Mucosa of rectum (tissue), 2 donors: ENCODE measurements at regions not wholly inside any gene's neighbourhood (a gene's known extent, or its start where the extent isn't known, plus 50 kb on each side); places are given as distances from the start of the nearest gene placed in this dataset.

Experiments
- H3K27ac ChIP-seq, 2 donors: one replicate each; pipeline ENCODE4 v1.7.0; 2013; ENCODE audit warnings: inconsistent platforms in 2 of 2, low read depth in 2 of 2, low read length in 2 of 2
- H3K27me3 ChIP-seq, 2 donors: one replicate each; pipeline ENCODE4 v1.7.0; 2013; ENCODE audit warnings: low read length in 2 of 2; ENCODE audit not compliant: control insufficient read depth in 2 of 2, insufficient read depth in 2 of 2
- H3K36me3 ChIP-seq, 2 donors: one replicate each; pipeline ENCODE4 v1.7.0; 2013; ENCODE audit warnings: low read length in 2 of 2; ENCODE audit not compliant: control insufficient read depth in 2 of 2, insufficient read depth in 2 of 2
- H3K4me1 ChIP-seq, 2 donors: one replicate each; pipeline ENCODE4 v1.7.0; 2013; ENCODE audit warnings: low read length in 2 of 2, mild to moderate bottlenecking in 1 of 2; ENCODE audit not compliant: control insufficient read depth in 2 of 2, insufficient read depth in 2 of 2
- H3K4me3 ChIP-seq, 2 donors: one replicate each; pipeline ENCODE4 v1.7.0; 2013; ENCODE audit warnings: low read length in 2 of 2
- H3K9ac ChIP-seq, 2 donors: one replicate each; pipeline ENCODE4 v1.7.0; 2013; ENCODE audit warnings: low read length in 2 of 2, low read depth in 1 of 2, mild to moderate bottlenecking in 1 of 2
- H3K9me3 ChIP-seq, 2 donors: one replicate each; pipeline ENCODE4 v1.7.0; 2013; ENCODE audit warnings: low read length in 2 of 2; ENCODE audit not compliant: control insufficient read depth in 2 of 2
- donor health status: healthy.
- donor health status: Normal muscosa, but diverticular disease.

- H3K36me3 ChIP-seq, result no peaks in the 10 kb centered on the region
- H3K4me3 ChIP-seq, result no peak overlapping the region
- H3K4me1 ChIP-seq, result no peaks in the 10 kb centered on the region
- no peak overlapping the region for H3K27ac ChIP-seq
- H3K9ac ChIP-seq, result no peak overlapping the region
- no peaks in the 10 kb centered on the region for H3K27me3 ChIP-seq
- H3K9me3 ChIP-seq, result no peaks in the 10 kb centered on the region
Measured at GRCh38 chr14:61876362-61877034, 114.3 kb downstream of the SNAPC1 start.

GRCh38 chr14:61877035-61877390, 114.8 kb downstream of the SNAPC1 start:
- no peaks in the 10 kb centered on the region for H3K36me3 ChIP-seq
- H3K9me3 ChIP-seq, result no peaks in the 10 kb centered on the region
- H3K4me3 ChIP-seq, result no peak overlapping the region
- H3K9ac ChIP-seq, result no peak overlapping the region
- H3K4me1 ChIP-seq, result no peaks in the 10 kb centered on the region
- H3K27ac ChIP-seq, result no peak overlapping the region
- no peaks in the 10 kb centered on the region for H3K27me3 ChIP-seq

- Histone ChIP-seq H3K27me3 (no peaks in the 10 kb centered on the region), H3K36me3 (no peaks in the 10 kb centered on the region), H3K27ac (no peak overlapping the region), H3K9ac (no peak overlapping the region), H3K9me3 (no peaks in the 10 kb centered on the region), H3K4me3 (no peak overlapping the region), H3K4me1 (no peaks in the 10 kb centered on the region)
Measured at GRCh38 chr14:61877768-61878167, 115.5 kb downstream of the SNAPC1 start.

GRCh38 chr14:61878931-61879330, 116.7 kb downstream of the SNAPC1 start:
- Histone ChIP-seq H3K4me1 (no peaks in the 10 kb centered on the region), H3K27ac (no peak overlapping the region)

GRCh38 chr14:61881046-61881445, 118.8 kb downstream of the SNAPC1 start:
- no peaks in the 10 kb centered on the region for H3K9me3 ChIP-seq
- H3K9ac ChIP-seq, result no peak overlapping the region
- no peak overlapping the region for H3K27ac ChIP-seq
- H3K27me3 ChIP-seq, result no peaks in the 10 kb centered on the region
- H3K4me1 ChIP-seq, result no peaks in the 10 kb centered on the region
- H3K4me3 ChIP-seq, result no peak overlapping the region
- H3K36me3 ChIP-seq, result no peaks in the 10 kb centered on the region

More at GRCh38 chr14:61878931-61879330, 116.7 kb downstream of the SNAPC1 start:
- Histone ChIP-seq H3K27me3 (no peaks in the 10 kb centered on the region), H3K36me3 (no peaks in the 10 kb centered on the region), H3K4me3 (no peak overlapping the region), H3K9me3 (no peaks in the 10 kb centered on the region), H3K9ac (no peak overlapping the region)

- Histone ChIP-seq H3K9ac (no peak overlapping the region), H3K9me3 (no peaks in the 10 kb centered on the region), H3K36me3 (no peaks in the 10 kb centered on the region), H3K4me3 (no peak overlapping the region), H3K4me1 (no peaks in the 10 kb centered on the region), H3K27me3 (no peaks in the 10 kb centered on the region), H3K27ac (no peak overlapping the region)
Measured at GRCh38 chr14:61884711-61885110, 122.5 kb downstream of the SNAPC1 start.

- H3K9ac ChIP-seq, result no peak overlapping the region
- H3K27ac ChIP-seq, result no peak overlapping the region
- H3K4me3 ChIP-seq, result no peak overlapping the region
- no peaks in the 10 kb centered on the region for H3K27me3 ChIP-seq
- H3K4me1 ChIP-seq, result no peaks in the 10 kb centered on the region
- no peaks in the 10 kb centered on the region for H3K36me3 ChIP-seq
- no peaks in the 10 kb centered on the region for H3K9me3 ChIP-seq
Measured at GRCh38 chr14:61885203-61885961, 123.2 kb downstream of the SNAPC1 start.

GRCh38 chr14:61887628-61888027, 125.4 kb downstream of the SNAPC1 start:
- Histone ChIP-seq H3K9ac (no peak overlapping the region), H3K4me3 (no peak overlapping the region), H3K27ac (no peak overlapping the region), H3K9me3 (no peaks in the 10 kb centered on the region), H3K36me3 (no peaks in the 10 kb centered on the region), H3K4me1 (no peaks in the 10 kb centered on the region), H3K27me3 (peaks cover 0 to 3% of the 10 kb centered on the region in 2 donors)

GRCh38 chr14:61889914-61890351, 127.7 kb downstream of the SNAPC1 start:
- no peak overlapping the region for H3K9ac ChIP-seq
- no peak overlapping the region for H3K27ac ChIP-seq
- H3K4me1 ChIP-seq, result no peaks in the 10 kb centered on the region
- no peak overlapping the region for H3K4me3 ChIP-seq
- H3K9me3 ChIP-seq, result no peaks in the 10 kb centered on the region
- no peaks in the 10 kb centered on the region for H3K36me3 ChIP-seq
- peaks cover 0 to 4% of the 10 kb centered on the region in 2 donors for H3K27me3 ChIP-seq

GRCh38 chr14:61891170-61891569, 128.9 kb downstream of the SNAPC1 start:
- peaks cover 0 to 4% of the 10 kb centered on the region in 2 donors for H3K27me3 ChIP-seq
- no peak overlapping the region for H3K27ac ChIP-seq
- H3K4me1 ChIP-seq, result no peaks in the 10 kb centered on the region
- no peak overlapping the region for H3K4me3 ChIP-seq
- no peaks in the 10 kb centered on the region for H3K9me3 ChIP-seq
- H3K36me3 ChIP-seq, result no peaks in the 10 kb centered on the region
- H3K9ac ChIP-seq, result no peak overlapping the region
